ENCODE measurements at regions not wholly inside any gene's neighbourhood (a gene's known extent, or its start where the extent isn't known, plus 50 kb on each side); places are given as distances from the start of the nearest gene placed in this dataset.

DNA sequence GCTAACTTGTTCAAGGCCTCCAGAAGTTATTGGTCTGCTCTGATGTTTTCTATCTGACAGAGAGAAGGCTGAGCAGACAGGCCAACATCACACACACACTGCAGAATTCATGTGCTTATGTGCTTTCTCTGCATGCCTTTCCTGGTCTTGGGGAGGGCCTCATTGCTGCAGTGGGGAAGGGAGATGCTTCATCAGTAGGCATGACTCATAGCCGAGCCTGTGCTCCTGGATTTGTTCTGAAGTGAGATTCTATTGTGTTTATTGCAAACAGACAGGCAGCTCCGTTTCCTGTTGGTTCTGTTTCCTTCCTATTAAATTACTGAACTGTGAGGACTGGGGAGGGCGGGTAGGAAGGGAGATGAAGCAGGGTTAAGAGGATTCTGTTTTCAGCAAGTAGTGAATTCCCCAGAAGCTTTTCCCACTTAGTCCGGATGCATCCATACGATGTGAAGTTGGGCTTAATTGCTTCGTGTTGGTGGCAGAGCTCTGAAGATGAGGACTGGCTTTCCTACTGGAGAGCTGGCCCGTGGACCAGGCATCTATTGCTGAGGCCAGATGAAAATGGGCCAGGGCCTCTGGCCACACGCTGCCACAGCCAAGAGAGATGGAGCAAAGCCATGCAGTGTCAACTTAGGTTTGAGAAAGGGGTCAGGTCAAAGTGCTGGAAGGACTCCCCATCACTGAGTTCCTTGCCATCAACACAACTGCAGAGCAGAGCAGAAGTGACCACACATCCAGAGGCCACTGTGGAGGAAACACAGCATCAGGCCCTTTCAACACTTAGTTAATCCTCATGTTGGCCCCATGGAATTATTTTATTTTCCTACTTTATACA lies 179.3 kb downstream of the UTP18 start:
- TF ChIP-seq EZH2 (IDR thresholded peaks at IDR 0.05; ENCODE audit: low read length) = no peak
- TF ChIP-seq, protein P1, sequence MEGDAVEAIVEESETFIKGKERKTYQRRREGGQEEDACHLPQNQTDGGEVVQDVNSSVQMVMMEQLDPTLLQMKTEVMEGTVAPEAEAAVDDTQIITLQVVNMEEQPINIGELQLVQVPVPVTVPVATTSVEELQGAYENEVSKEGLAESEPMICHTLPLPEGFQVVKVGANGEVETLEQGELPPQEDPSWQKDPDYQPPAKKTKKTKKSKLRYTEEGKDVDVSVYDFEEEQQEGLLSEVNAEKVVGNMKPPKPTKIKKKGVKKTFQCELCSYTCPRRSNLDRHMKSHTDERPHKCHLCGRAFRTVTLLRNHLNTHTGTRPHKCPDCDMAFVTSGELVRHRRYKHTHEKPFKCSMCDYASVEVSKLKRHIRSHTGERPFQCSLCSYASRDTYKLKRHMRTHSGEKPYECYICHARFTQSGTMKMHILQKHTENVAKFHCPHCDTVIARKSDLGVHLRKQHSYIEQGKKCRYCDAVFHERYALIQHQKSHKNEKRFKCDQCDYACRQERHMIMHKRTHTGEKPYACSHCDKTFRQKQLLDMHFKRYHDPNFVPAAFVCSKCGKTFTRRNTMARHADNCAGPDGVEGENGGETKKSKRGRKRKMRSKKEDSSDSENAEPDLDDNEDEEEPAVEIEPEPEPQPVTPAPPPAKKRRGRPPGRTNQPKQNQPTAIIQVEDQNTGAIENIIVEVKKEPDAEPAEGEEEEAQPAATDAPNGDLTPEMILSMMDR (optimal IDR thresholded peaks at IDR 0.05 in 1 of 3, IDR thresholded peaks at IDR 0.05 in 1 of 3, conservative IDR thresholded peaks at IDR 0.05 in 1 of 3; ENCODE audit: extremely low read depth in 1 of 3, insufficient read depth in 2 of 3, low read length in 3 of 3) = no peak
- no peak overlapping the region for H3K4me3 ChIP-seq (ENCODE audit: control insufficient read depth in 2 of 3, extremely low read depth in 1 of 3, insufficient read depth in 2 of 3, low read depth in 1 of 3, low read length in 3 of 3)
- no peaks in the 10 kb centered on the region for H3K27me3 ChIP-seq (ENCODE audit: control insufficient read depth, extremely low read depth, insufficient read depth, low read length)
- dilution Hi-C loops (cut with MboI; ENCODE audit: extremely low pct_ligation_motif_present, low sequenced_read_pairs) = no loop called here
- DNase-seq (ENCODE audit: low read depth, low spot score) (no peak), FAIRE-seq (peak; percentile 51)
- H3K79me2 ChIP-seq (ENCODE audit: control insufficient read depth, insufficient read depth, low read length) = no peaks in the 10 kb centered on the region
- H3K9me3 ChIP-seq (ENCODE audit: control insufficient read depth, low read depth, low read length) = no peaks in the 10 kb centered on the region
- no peaks in the 10 kb centered on the region for H4K20me1 ChIP-seq (ENCODE audit: control insufficient read depth, extremely low read depth, insufficient read depth, low read length)
- H3K9ac ChIP-seq (ENCODE audit: control insufficient read depth, extremely low read depth, insufficient read depth, low read length) = no peak overlapping the region
- no peaks in the 10 kb centered on the region for H3K36me3 ChIP-seq (ENCODE audit: control insufficient read depth in 2 of 2, extremely low read depth in 1 of 2, insufficient read depth in 2 of 2, low read length in 2 of 2)
- H3K4me2 ChIP-seq (ENCODE audit: control insufficient read depth, extremely low read depth, insufficient read depth, low read depth, low read length) = no peak overlapping the region
- H3K9me1 ChIP-seq (ENCODE audit: control insufficient read depth, extremely low read depth, insufficient read depth, low read length) = no peaks in the 10 kb centered on the region
- no peak overlapping the region for H2AFZ ChIP-seq (ENCODE audit: control insufficient read depth, low read length)
- H3K27ac ChIP-seq (ENCODE audit: control insufficient read depth, insufficient read depth, low read length) = no peak overlapping the region
- peaks cover 8% of the 10 kb centered on the region for H3K4me1 ChIP-seq (ENCODE audit: control insufficient read depth, extremely low read depth, insufficient read depth, low read length)

DNA sequence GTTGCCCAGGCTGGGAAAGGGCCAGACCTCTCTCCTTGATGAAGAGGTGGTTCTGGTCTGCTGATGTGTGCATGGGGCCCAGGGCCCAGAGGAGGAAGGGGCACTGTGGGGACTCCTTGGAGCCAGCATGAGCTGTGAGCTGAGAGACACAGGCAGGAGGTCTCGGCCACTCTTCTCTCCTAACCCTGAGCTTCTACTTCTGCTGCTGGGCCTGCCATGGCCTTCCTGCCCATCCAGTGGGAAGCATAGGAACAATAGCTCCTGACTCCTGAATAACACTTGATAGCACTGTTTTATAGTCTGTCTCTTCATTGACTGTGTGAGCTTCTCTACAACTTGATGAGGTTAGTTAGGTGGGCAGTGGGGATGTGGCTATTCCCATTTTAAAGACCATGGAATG lies 181.1 kb downstream of the UTP18 start:
- FAIRE-seq = no peak
- TF ChIP-seq, protein P1 (optimal IDR thresholded peaks at IDR 0.05 in 1 of 3, IDR thresholded peaks at IDR 0.05 in 1 of 3, conservative IDR thresholded peaks at IDR 0.05 in 1 of 3; ENCODE audit: extremely low read depth in 1 of 3, insufficient read depth in 2 of 3, low read length in 3 of 3) = no peak
- TF ChIP-seq EZH2 (IDR thresholded peaks at IDR 0.05; ENCODE audit: low read length) = no peak
- H3K4me1 ChIP-seq (ENCODE audit: control insufficient read depth, extremely low read depth, insufficient read depth, low read length) = peaks cover 5% of the 10 kb centered on the region
- no peak overlapping the region for H3K9ac ChIP-seq (ENCODE audit: control insufficient read depth, extremely low read depth, insufficient read depth, low read length)
- no peak overlapping the region for H2AFZ ChIP-seq (ENCODE audit: control insufficient read depth, low read length)
- H3K4me2 ChIP-seq (ENCODE audit: control insufficient read depth, extremely low read depth, insufficient read depth, low read depth, low read length) = no peak overlapping the region
- no peak for DNase-seq (ENCODE audit: low read depth, low spot score)
- H4K20me1 ChIP-seq (ENCODE audit: control insufficient read depth, extremely low read depth, insufficient read depth, low read length) = no peaks in the 10 kb centered on the region
- no peaks in the 10 kb centered on the region for H3K9me1 ChIP-seq (ENCODE audit: control insufficient read depth, extremely low read depth, insufficient read depth, low read length)
- no peak overlapping the region for H3K27ac ChIP-seq (ENCODE audit: control insufficient read depth, insufficient read depth, low read length)
- H3K27me3 ChIP-seq (ENCODE audit: control insufficient read depth, extremely low read depth, insufficient read depth, low read length) = no peaks in the 10 kb centered on the region
- no peaks in the 10 kb centered on the region for H3K79me2 ChIP-seq (ENCODE audit: control insufficient read depth, insufficient read depth, low read length)
- H3K4me3 ChIP-seq (ENCODE audit: control insufficient read depth in 2 of 3, extremely low read depth in 1 of 3, insufficient read depth in 2 of 3, low read depth in 1 of 3, low read length in 3 of 3) = no peak overlapping the region
- no peaks in the 10 kb centered on the region for H3K36me3 ChIP-seq (ENCODE audit: control insufficient read depth in 2 of 2, extremely low read depth in 1 of 2, insufficient read depth in 2 of 2, low read length in 2 of 2)
- no peaks in the 10 kb centered on the region for H3K9me3 ChIP-seq (ENCODE audit: control insufficient read depth, low read depth, low read length)
- dilution Hi-C loops (cut with MboI; ENCODE audit: extremely low pct_ligation_motif_present, low sequenced_read_pairs) = no loop called here
